HepG2 (cell line): ENCODE measurements at regions not wholly inside any gene's neighbourhood (a gene's known extent, or its start where the extent isn't known, plus 50 kb on each side); places are given as distances from the start of the nearest gene placed in this dataset.

Experiments
- SOX6 ChIP-seq, 2 experiments: fragments of 450-650 bp in 1 of 2; sonication (generic) in 1 of 2; formaldehyde crosslinking in 1 of 2; IDR thresholded peaks; 2 replicates each; pipeline versions ENCODE4 v1.4.0 to v1.6.1; 2017 to 2020; ENCODE audit warnings: antibody characterized with exemption in 1 of 2, mild to moderate bottlenecking in 1 of 2, missing genetic modification reagents in 1 of 2
- ZKSCAN5 ChIP-seq: sonication (generic); formaldehyde crosslinking; IDR thresholded peaks from 2 replicates; pipeline ENCODE4 v1.5.1; 2020; ENCODE audit warnings: mild to moderate bottlenecking, missing genetic modification reagents
- ZNF367 ChIP-seq: sonication (generic); formaldehyde crosslinking; IDR thresholded peaks from 2 replicates; pipeline ENCODE4 v1.4.0; 2020; ENCODE audit warnings: missing genetic modification reagents, borderline replicate concordance
- ZSCAN29 ChIP-seq: sonication (generic); formaldehyde crosslinking; conservative IDR thresholded peaks from 2 replicates; pipeline ENCODE4 v1.4.0; 2020; ENCODE audit warnings: mild to moderate bottlenecking, missing genetic modification reagents
- TF ChIP-seq, protein P1 (sequence below): sonication (generic); formaldehyde crosslinking; IDR thresholded peaks from 2 replicates; pipeline ENCODE4 v1.5.0; 2020; ENCODE audit warnings: mild to moderate bottlenecking, missing genetic modification reagents, borderline replicate concordance
- TF ChIP-seq, protein P2 (sequence below): sonication (generic); formaldehyde crosslinking; IDR thresholded peaks from 2 replicates; pipeline ENCODE4 v1.4.0; 2020; ENCODE audit warnings: missing genetic modification reagents, mild to moderate bottlenecking, borderline replicate concordance

DNA sequence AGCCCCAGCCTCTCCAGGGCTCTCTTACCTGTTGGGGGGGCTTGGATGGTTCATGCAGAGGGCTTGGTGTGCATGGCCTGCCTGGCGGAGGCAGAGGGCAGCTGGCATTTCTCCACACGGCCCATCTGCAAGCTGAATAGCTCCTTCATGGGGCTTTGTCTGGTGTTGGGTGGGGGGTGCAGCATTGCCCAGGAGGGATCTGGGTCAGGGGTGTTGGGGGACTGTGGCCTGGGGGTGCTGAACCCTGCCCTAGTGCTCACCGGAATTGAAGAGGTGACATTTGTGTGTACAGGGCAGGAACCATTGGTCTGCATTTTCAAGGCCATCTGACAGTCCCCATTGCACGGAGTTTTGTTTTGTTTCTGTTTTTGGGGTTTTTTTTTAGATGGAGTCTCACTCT lies 58.8 kb upstream of the HAAO start (continued):
- TF ChIP-seq, protein P1, sequence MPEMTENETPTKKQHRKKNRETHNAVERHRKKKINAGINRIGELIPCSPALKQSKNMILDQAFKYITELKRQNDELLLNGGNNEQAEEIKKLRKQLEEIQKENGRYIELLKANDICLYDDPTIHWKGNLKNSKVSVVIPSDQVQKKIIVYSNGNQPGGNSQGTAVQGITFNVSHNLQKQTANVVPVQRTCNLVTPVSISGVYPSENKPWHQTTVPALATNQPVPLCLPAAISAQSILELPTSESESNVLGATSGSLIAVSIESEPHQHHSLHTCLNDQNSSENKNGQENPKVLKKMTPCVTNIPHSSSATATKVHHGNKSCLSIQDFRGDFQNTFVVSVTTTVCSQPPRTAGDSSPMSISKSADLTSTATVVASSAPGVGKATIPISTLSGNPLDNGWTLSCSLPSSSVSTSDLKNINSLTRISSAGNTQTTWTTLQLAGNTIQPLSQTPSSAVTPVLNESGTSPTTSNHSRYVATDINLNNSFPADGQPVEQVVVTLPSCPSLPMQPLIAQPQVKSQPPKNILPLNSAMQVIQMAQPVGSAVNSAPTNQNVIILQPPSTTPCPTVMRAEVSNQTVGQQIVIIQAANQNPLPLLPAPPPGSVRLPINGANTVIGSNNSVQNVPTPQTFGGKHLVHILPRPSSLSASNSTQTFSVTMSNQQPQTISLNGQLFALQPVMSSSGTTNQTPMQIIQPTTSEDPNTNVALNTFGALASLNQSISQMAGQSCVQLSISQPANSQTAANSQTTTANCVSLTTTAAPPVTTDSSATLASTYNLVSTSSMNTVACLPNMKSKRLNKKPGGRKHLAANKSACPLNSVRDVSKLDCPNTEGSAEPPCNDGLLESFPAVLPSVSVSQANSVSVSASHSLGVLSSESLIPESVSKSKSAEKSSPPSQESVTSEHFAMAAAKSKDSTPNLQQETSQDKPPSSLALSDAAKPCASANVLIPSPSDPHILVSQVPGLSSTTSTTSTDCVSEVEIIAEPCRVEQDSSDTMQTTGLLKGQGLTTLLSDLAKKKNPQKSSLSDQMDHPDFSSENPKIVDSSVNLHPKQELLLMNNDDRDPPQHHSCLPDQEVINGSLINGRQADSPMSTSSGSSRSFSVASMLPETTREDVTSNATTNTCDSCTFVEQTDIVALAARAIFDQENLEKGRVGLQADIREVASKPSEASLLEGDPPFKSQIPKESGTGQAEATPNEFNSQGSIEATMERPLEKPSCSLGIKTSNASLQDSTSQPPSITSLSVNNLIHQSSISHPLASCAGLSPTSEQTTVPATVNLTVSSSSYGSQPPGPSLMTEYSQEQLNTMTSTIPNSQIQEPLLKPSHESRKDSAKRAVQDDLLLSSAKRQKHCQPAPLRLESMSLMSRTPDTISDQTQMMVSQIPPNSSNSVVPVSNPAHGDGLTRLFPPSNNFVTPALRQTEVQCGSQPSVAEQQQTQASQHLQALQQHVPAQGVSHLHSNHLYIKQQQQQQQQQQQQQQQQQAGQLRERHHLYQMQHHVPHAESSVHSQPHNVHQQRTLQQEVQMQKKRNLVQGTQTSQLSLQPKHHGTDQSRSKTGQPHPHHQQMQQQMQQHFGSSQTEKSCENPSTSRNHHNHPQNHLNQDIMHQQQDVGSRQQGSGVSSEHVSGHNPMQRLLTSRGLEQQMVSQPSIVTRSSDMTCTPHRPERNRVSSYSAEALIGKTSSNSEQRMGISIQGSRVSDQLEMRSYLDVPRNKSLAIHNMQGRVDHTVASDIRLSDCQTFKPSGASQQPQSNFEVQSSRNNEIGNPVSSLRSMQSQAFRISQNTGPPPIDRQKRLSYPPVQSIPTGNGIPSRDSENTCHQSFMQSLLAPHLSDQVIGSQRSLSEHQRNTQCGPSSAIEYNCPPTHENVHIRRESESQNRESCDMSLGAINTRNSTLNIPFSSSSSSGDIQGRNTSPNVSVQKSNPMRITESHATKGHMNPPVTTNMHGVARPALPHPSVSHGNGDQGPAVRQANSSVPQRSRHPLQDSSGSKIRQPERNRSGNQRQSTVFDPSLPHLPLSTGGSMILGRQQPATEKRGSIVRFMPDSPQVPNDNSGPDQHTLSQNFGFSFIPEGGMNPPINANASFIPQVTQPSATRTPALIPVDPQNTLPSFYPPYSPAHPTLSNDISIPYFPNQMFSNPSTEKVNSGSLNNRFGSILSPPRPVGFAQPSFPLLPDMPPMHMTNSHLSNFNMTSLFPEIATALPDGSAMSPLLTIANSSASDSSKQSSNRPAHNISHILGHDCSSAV: no peak
- no peak for TF ChIP-seq SOX6 (IDR thresholded peaks at IDR 0.05)
- peak; percentile 30; the same call in 1 of the 2 replicates for TF ChIP-seq SOX6 (CRISPR knock-in tag; IDR thresholded peaks at IDR 0.05)
- TF ChIP-seq ZSCAN29 (CRISPR knock-in tag): no peak
- TF ChIP-seq ZKSCAN5 (CRISPR knock-in tag): 0 out of 2 replicates have a peak, but pooled peaks have one; percentile 41
- no peak for TF ChIP-seq ZNF367 (CRISPR knock-in tag)
- TF ChIP-seq, protein P2, sequence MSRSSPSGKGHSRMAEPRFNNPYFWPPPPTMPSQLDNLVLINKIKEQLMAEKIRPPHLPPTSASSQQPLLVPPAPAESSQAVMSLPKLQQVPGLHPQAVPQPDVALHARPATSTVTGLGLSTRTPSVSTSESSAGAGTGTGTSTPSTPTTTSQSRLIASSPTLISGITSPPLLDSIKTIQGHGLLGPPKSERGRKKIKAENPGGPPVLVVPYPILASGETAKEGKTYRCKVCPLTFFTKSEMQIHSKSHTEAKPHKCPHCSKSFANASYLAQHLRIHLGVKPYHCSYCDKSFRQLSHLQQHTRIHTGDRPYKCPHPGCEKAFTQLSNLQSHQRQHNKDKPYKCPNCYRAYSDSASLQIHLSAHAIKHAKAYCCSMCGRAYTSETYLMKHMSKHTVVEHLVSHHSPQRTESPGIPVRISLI (CRISPR knock-in tag): 0 out of 2 replicates have a peak, but pooled peaks have one; percentile 21
